ENCODE measurements at regions not wholly inside any gene's neighbourhood (a gene's known extent, or its start where the extent isn't known, plus 50 kb on each side); places are given as distances from the start of the nearest gene placed in this dataset.
"Not testable (repeated sequence)": the region's sequence is repeated elsewhere in the genome, so short reads cannot be mapped to it uniquely, and the experiment has no call there.

GRCh38 chr5:163874912-163875311 is 369.5 kb downstream of the MAT2B start:
- TF ChIP-seq TOX (CRISPR knock-in tag; IDR thresholded peaks at IDR 0.05; ENCODE audit: borderline replicate concordance); GLIS3 (CRISPR knock-in tag; IDR thresholded peaks at IDR 0.05); ZFP3 (CRISPR knock-in tag; IDR thresholded peaks at IDR 0.05); ZFP30 (CRISPR knock-in tag; IDR thresholded peaks at IDR 0.05): not testable (repeated sequence)
- TF ChIP-seq, protein P1, sequence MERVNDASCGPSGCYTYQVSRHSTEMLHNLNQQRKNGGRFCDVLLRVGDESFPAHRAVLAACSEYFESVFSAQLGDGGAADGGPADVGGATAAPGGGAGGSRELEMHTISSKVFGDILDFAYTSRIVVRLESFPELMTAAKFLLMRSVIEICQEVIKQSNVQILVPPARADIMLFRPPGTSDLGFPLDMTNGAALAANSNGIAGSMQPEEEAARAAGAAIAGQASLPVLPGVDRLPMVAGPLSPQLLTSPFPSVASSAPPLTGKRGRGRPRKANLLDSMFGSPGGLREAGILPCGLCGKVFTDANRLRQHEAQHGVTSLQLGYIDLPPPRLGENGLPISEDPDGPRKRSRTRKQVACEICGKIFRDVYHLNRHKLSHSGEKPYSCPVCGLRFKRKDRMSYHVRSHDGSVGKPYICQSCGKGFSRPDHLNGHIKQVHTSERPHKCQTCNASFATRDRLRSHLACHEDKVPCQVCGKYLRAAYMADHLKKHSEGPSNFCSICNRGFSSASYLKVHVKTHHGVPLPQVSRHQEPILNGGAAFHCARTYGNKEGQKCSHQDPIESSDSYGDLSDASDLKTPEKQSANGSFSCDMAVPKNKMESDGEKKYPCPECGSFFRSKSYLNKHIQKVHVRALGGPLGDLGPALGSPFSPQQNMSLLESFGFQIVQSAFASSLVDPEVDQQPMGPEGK (CRISPR knock-in tag; IDR thresholded peaks at IDR 0.05; ENCODE audit: borderline replicate concordance): not testable (repeated sequence)
- TF ChIP-seq, protein P2, sequence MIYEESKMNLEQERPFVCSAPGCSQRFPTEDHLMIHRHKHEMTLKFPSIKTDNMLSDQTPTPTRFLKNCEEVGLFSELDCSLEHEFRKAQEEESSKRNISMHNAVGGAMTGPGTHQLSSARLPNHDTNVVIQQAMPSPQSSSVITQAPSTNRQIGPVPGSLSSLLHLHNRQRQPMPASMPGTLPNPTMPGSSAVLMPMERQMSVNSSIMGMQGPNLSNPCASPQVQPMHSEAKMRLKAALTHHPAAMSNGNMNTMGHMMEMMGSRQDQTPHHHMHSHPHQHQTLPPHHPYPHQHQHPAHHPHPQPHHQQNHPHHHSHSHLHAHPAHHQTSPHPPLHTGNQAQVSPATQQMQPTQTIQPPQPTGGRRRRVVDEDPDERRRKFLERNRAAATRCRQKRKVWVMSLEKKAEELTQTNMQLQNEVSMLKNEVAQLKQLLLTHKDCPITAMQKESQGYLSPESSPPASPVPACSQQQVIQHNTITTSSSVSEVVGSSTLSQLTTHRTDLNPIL (CRISPR knock-in tag; IDR thresholded peaks at IDR 0.05; ENCODE audit: low read depth): not testable (repeated sequence)

Measured in SK-N-SH treated with all-trans-retinoic acid at 6 μM for 48 hours (cell line).